GM20000 (cell line): ENCODE measurements at regions not wholly inside any gene's neighbourhood (a gene's known extent, or its start where the extent isn't known, plus 50 kb on each side); places are given as distances from the start of the nearest gene placed in this dataset.

Experiments used
- DNase-seq: peaks from one replicate; pipeline ENCODE4 v3.0.0; 2012; ENCODE audit warnings: low spot score
- TF ChIP-seq, protein P1 (sequence below): IDR thresholded peaks from 2 replicates; pipeline ENCODE4 v1.5.1; 2012; ENCODE audit warnings: mild to moderate bottlenecking, control low read depth; ENCODE audit errors: extremely low read depth, missing control alignments

DNA sequence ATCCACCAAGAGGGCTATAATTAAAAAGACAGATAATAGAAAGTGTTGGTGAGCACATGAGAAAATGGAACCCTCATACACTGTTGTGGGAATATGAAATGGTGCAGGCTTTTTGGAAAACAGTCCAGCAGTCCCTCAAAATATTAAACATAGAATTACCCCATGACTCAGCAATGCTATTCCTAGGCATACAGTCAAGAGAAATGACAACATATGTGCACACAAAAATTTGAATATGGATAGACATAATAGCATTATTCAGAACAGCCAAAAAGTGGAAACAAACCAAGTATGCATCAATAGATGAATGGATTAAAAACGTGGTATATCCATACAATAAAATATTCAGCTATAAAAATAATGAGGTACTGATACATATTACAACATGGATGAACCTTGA, 64.5 kb upstream of the GDF10 start:
- TF ChIP-seq, protein P1, sequence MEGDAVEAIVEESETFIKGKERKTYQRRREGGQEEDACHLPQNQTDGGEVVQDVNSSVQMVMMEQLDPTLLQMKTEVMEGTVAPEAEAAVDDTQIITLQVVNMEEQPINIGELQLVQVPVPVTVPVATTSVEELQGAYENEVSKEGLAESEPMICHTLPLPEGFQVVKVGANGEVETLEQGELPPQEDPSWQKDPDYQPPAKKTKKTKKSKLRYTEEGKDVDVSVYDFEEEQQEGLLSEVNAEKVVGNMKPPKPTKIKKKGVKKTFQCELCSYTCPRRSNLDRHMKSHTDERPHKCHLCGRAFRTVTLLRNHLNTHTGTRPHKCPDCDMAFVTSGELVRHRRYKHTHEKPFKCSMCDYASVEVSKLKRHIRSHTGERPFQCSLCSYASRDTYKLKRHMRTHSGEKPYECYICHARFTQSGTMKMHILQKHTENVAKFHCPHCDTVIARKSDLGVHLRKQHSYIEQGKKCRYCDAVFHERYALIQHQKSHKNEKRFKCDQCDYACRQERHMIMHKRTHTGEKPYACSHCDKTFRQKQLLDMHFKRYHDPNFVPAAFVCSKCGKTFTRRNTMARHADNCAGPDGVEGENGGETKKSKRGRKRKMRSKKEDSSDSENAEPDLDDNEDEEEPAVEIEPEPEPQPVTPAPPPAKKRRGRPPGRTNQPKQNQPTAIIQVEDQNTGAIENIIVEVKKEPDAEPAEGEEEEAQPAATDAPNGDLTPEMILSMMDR = no peak
- no peak for DNase-seq

DNA sequence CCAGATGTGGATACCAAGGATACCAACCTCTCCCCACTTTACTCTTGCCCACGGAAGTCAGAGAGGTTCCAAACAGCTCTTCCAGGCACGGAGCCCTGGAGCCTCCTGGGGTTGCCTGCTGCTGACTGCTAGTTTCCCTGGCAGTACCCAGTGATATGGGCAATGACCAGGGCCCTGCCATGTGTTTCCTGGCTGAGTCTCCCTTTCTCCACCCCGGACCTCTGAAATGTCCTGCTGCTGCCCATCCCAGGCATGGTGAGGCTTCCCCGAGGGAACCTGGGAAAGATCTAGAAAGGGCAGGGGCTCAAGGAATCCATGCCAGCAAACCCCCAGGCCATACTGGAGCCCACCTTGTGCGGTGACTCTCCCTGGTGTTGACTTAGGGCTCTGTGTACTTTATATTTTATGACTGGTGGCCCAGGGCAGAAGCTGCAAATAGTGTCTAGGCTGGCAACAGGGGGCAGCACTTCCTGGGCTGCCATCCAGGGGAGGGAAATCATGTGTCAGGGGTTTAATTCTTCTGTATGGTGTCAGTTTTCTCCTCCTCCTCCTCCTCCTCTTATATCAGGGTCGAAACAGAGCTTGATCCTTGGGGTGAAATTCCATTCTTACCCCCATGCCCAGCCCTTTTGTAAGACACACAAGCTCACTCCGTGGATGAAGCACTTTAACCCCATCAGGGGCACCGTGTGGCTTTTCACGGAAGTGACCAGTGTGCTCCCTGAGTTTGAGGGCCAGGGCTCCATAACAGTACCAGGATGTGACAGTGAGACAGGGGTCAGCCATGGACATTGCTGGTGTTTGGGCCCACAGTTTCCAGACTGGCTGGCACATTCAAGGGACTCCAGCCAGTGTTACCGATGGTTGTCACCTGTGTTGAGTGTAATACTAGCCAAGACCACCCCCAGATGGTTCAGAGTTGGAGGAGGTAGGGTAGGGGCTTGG, 62.4 kb upstream of the GDF10 start:
- TF ChIP-seq, protein P1 = no peak
- DNase-seq = no peak

DNA sequence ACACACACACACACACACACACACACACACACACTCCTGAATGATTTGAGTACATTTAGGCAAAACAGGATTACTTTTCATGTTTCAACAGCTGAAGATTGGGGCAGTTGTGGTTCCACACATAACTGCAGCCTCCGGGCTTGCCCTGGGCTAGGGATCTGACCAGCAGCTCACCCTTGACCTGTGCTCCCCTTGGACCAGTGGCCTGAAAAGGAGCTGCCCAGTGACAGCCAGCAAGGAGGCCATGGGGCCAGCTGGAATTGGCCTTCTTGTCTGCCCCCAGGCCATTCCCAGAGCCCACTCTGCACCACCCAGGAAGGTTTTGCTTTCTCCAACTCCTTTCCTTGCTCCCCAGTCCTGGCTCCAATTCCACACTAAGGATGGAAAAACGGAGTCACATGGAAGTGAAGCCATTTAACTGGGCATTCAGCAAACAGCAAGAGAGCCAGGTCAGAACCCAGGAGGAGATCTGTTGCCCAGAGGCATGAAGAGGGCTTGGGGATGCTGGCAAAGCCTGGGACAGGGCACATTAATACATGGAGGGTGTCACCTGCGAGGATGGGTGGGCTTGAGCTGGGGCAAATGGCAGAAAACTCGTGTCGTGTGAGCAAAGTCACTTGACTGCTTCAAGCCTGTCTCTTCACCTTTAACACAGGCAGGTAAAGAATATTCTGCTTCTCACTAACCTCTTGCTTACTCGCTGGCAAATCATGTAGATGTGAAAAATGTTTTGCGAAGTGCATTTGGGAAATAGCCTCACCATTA, 61.5 kb upstream of the GDF10 start:
- DNase-seq = no peak

DNA sequence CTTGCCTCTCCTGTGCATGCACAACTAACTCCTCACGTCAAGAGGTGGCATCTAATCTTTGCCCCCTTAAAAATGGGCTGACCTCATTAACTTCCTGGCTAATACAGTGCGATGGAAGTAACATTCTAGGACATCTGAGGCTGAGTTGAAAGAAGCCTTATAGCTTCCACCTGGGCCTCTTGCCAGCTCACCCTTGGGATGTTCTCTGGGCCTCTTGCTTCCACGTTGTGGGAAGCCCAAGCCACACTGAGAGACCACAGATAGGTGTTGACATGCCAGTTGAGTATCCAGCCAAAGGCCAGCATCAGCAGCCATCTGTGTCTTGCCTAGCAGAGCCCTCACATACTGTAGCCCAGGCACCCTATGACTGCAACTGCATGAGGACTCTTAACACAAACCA, 60.8 kb upstream of the GDF10 start:
- DNase-seq = no peak
- TF ChIP-seq, protein P1 = no peak

More for the DNA sequence above, 61.5 kb upstream of the GDF10 start:
- TF ChIP-seq, protein P1 = no peak

DNA sequence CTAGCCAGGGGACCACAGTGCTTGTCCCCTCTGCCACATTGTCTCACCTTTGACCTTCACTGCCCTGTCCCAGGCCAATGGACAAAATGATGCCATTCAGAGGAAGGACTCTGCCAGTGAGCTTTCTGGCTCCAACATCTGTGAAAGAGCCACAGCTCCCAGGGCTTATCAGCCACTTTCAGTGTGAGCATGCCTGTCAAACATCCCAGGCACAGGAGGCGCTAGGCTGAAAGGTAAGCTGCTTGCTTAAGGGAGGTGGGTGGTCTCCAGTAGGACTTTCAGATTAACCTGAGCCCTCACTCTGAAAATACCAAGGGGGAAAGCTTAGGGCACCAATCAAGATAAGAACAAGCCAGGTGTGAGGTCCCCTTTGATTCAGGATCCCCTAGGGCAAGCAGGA, 59.8 kb upstream of the GDF10 start:
- DNase-seq = no peak

DNA sequence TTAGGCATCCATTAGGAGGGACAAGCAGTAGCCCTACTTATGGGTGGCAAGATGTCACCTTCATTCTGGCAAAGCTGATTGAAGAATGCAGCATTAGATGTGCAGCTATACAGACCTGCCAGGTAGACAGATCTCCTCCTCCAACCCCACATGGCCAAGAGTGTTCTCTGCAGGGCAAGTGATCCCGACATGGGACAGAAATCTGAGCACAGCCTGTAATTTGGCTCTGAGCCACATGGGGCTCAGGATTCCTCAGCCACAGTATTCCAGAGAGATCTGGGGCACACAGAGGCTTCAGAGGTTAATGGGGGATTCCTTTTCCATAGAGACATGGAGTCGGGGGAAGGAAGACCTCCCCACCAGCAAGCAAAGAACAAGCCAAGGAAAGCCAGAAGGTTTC, 58.7 kb upstream of the GDF10 start:
- TF ChIP-seq, protein P1 = no peak
- DNase-seq = no peak

More for the DNA sequence above, 59.8 kb upstream of the GDF10 start:
- TF ChIP-seq, protein P1 = no peak
